ENCODE measurements at regions not wholly inside any gene's neighbourhood (a gene's known extent, or its start where the extent isn't known, plus 50 kb on each side); places are given as distances from the start of the nearest gene placed in this dataset.

DNA sequence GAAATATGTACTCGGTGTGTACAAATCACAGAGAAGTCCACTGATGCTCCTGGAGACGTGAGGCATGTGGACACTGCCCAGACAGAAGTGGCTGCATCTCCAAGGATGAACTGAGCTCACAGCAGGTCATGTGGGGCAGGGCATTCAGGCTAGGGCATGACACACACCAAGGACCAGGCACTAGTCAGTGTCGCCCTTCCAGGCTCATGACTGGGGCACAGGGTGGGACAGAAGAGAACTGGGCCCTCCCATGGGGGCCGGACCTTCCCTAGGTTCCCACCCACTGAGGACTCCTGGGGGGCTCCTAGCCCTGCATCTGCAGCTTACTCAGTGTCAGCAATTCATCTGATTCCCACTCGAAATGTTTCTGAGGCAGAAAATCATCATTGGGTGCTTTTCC is 256.8 kb upstream of the IRX4 start:
- peaks cover 7% of the 10 kb centered on the region; the same call in 1 of the 2 replicates for H3K9me3 ChIP-seq (ENCODE audit: insufficient read depth, low read depth, low read length)

DNA sequence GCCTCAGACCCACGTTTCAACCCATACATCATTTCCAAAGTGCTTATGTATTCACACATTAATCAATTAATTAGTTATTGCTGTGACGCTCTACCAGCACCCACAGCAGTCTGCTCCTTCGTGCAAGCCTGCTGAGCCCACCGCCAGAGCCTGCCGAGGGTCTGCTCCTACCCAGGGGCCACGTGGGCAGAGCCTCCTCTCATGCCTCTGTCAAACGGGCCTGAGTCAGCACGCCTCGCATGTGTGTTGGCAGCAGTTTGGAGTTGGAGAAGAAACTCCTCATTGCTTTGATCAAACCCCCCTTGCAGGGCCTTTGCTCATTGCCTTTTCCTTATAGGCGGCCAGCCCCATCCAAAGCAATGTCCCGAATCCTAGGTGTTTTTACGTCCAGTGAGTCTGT is 256.2 kb upstream of the IRX4 start:
- H3K79me2 ChIP-seq (ENCODE audit: insufficient read depth, low read length): no peaks in the 10 kb centered on the region
- TF ChIP-seq, protein P1, sequence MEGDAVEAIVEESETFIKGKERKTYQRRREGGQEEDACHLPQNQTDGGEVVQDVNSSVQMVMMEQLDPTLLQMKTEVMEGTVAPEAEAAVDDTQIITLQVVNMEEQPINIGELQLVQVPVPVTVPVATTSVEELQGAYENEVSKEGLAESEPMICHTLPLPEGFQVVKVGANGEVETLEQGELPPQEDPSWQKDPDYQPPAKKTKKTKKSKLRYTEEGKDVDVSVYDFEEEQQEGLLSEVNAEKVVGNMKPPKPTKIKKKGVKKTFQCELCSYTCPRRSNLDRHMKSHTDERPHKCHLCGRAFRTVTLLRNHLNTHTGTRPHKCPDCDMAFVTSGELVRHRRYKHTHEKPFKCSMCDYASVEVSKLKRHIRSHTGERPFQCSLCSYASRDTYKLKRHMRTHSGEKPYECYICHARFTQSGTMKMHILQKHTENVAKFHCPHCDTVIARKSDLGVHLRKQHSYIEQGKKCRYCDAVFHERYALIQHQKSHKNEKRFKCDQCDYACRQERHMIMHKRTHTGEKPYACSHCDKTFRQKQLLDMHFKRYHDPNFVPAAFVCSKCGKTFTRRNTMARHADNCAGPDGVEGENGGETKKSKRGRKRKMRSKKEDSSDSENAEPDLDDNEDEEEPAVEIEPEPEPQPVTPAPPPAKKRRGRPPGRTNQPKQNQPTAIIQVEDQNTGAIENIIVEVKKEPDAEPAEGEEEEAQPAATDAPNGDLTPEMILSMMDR (conservative IDR thresholded peaks at IDR 0.05; ENCODE audit: low read length): no peak

More for the DNA sequence above, 256.8 kb upstream of the IRX4 start:
- Histone ChIP-seq H3K4me1 (ENCODE audit: insufficient read depth, low read length, poor library complexity, severe bottlenecking) (no peaks in the 10 kb centered on the region), H2AFZ (ENCODE audit: low read length) (no peak overlapping the region), H3K9ac (ENCODE audit: low read depth, low read length, poor library complexity, severe bottlenecking) (no peak overlapping the region), H3K4me3 (ENCODE audit: low read length, poor library complexity, severe bottlenecking) (no peak overlapping the region), H3K36me3 (ENCODE audit: insufficient read depth, low read length) (no peaks in the 10 kb centered on the region), H3K9me2 (replicated peaks; ENCODE audit: low read depth, low read length) (no peaks in the 10 kb centered on the region), H4K20me1 (ENCODE audit: insufficient read depth, low read length, poor library complexity, severe bottlenecking) (no peaks in the 10 kb centered on the region), H3K4me2 (ENCODE audit: low read depth, low read length, poor library complexity, severe bottlenecking) (no peak overlapping the region), H3K27me3 (ENCODE audit: insufficient read depth, low read length, poor library complexity, severe bottlenecking) (no peaks in the 10 kb centered on the region), H3F3A (ENCODE audit: low read depth) (no peaks in the 10 kb centered on the region), H3K79me2 (ENCODE audit: insufficient read depth, low read length) (no peaks in the 10 kb centered on the region)
- TF ChIP-seq, protein P1 (conservative IDR thresholded peaks at IDR 0.05; ENCODE audit: low read length): no peak
- no peak for TF ChIP-seq EZH2phosphoT487 (IDR thresholded peaks at IDR 0.05; ENCODE audit: borderline replicate concordance)

DNA sequence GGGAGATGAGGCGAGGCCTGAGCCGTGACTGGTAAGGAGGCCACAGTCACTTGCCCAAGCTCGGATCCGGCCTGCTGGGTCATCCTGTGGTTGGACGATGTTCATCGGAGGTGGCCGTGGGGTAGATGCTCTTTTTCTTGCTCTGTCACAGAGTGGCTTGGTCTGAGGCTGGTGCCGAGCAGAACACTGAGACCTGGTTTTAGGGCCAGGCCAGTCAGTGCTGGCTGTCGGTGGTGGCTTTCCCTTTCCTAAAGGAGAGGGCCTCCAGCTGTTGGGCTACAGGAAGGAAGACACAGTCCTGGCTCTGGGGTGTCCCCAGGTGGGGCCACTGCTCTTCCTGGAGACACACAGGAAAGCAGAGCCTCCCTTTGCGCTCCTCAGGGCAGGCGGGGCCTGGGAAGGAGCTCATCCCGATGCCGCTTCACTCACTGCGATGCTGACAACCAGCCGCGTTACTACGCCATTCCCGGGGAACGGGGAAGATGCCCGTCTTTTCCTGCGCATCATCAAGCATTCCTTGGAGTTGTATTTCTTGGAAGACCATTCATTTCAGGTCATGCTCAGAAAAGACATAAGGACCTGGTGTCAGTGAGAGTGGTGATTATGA is 254.8 kb upstream of the IRX4 start:
- peaks cover 12% of the 10 kb centered on the region; the same call in 1 of the 2 replicates for H3K9me3 ChIP-seq (ENCODE audit: insufficient read depth, low read depth, low read length)
- TF ChIP-seq, protein P1 (conservative IDR thresholded peaks at IDR 0.05; ENCODE audit: low read length): no peak
- no peak for TF ChIP-seq EZH2phosphoT487 (IDR thresholded peaks at IDR 0.05; ENCODE audit: borderline replicate concordance)
- H3K27me3 ChIP-seq (ENCODE audit: insufficient read depth, low read length, poor library complexity, severe bottlenecking): no peaks in the 10 kb centered on the region
- H3K4me3 ChIP-seq (ENCODE audit: low read length, poor library complexity, severe bottlenecking): no peak overlapping the region
- H3K4me2 ChIP-seq (ENCODE audit: low read depth, low read length, poor library complexity, severe bottlenecking): no peak overlapping the region
- no peaks in the 10 kb centered on the region for H3K36me3 ChIP-seq (ENCODE audit: insufficient read depth, low read length)
- no peak overlapping the region for H2AFZ ChIP-seq (ENCODE audit: low read length)
- no peaks in the 10 kb centered on the region for H3K9me2 ChIP-seq (replicated peaks; ENCODE audit: low read depth, low read length)
- H3F3A ChIP-seq (ENCODE audit: low read depth): no peaks in the 10 kb centered on the region
- H3K9ac ChIP-seq (ENCODE audit: low read depth, low read length, poor library complexity, severe bottlenecking): no peak overlapping the region
- no peaks in the 10 kb centered on the region for H3K4me1 ChIP-seq (ENCODE audit: insufficient read depth, low read length, poor library complexity, severe bottlenecking)
- H4K20me1 ChIP-seq (ENCODE audit: insufficient read depth, low read length, poor library complexity, severe bottlenecking): no peaks in the 10 kb centered on the region
- no peaks in the 10 kb centered on the region for H3K79me2 ChIP-seq (ENCODE audit: insufficient read depth, low read length)

More for the DNA sequence above, 256.2 kb upstream of the IRX4 start:
- H3K9me3 ChIP-seq (ENCODE audit: insufficient read depth, low read depth, low read length): peaks cover 7% of the 10 kb centered on the region; the same call in 1 of the 2 replicates
- H3K4me1 ChIP-seq (ENCODE audit: insufficient read depth, low read length, poor library complexity, severe bottlenecking): no peaks in the 10 kb centered on the region
- no peaks in the 10 kb centered on the region for H3K9me2 ChIP-seq (replicated peaks; ENCODE audit: low read depth, low read length)
- H3K4me2 ChIP-seq (ENCODE audit: low read depth, low read length, poor library complexity, severe bottlenecking): no peak overlapping the region
- no peaks in the 10 kb centered on the region for H4K20me1 ChIP-seq (ENCODE audit: insufficient read depth, low read length, poor library complexity, severe bottlenecking)
- H3K9ac ChIP-seq (ENCODE audit: low read depth, low read length, poor library complexity, severe bottlenecking): no peak overlapping the region
- no peaks in the 10 kb centered on the region for H3F3A ChIP-seq (ENCODE audit: low read depth)
- H2AFZ ChIP-seq (ENCODE audit: low read length): no peak overlapping the region
- H3K36me3 ChIP-seq (ENCODE audit: insufficient read depth, low read length): no peaks in the 10 kb centered on the region
- H3K4me3 ChIP-seq (ENCODE audit: low read length, poor library complexity, severe bottlenecking): no peak overlapping the region
- no peaks in the 10 kb centered on the region for H3K27me3 ChIP-seq (ENCODE audit: insufficient read depth, low read length, poor library complexity, severe bottlenecking)

All from Loucy (cell line).